Neural cell (in vitro differentiated cells): ENCODE measurements at regions not wholly inside any gene's neighbourhood (a gene's known extent, or its start where the extent isn't known, plus 50 kb on each side); places are given as distances from the start of the nearest gene placed in this dataset.

Experiments used
- CTCF ChIP-seq: fragments of 450-650 bp; IDR thresholded peaks from 2 replicates; pipeline ENCODE4 v1.5.1; 2014; ENCODE audit warnings: antibody characterized with exemption, mild to moderate bottlenecking, moderate library complexity; ENCODE audit not compliant: poor library complexity, severe bottlenecking
- EP300 ChIP-seq: fragments of 450-650 bp; conservative IDR thresholded peaks from 2 replicates; pipeline ENCODE4 v1.6.1; 2014; ENCODE audit warnings: antibody characterized with exemption, mild to moderate bottlenecking, moderate library complexity; ENCODE audit not compliant: poor library complexity, severe bottlenecking
- EZH2 ChIP-seq: fragments of 200-600, 300-800 bp; shearing (Covaris generic), sonication (generic); IDR thresholded peaks from 2 replicates; pipeline ENCODE4 v1.6.1; 2014; ENCODE audit warnings: antibody characterized with exemption, low read length, borderline replicate concordance, mild to moderate bottlenecking; ENCODE audit not compliant: insufficient read depth, poor library complexity, severe bottlenecking
- MXI1 ChIP-seq: fragments of 450-650 bp; conservative IDR thresholded peaks from 2 replicates; pipeline ENCODE4 v1.6.1; 2014; ENCODE audit warnings: antibody characterized with exemption, mild to moderate bottlenecking; ENCODE audit not compliant: poor library complexity, severe bottlenecking
- POLR2AphosphoS5 ChIP-seq: IDR thresholded peaks from 2 replicates; pipeline ENCODE4 v1.6.1; 2012
- RAD21 ChIP-seq: fragments of 450-650 bp; conservative IDR thresholded peaks from 2 replicates; pipeline ENCODE4 v1.6.1; 2014; ENCODE audit warnings: antibody characterized with exemption, mild to moderate bottlenecking, moderate library complexity
- SMC3 ChIP-seq: fragments of 450-650 bp; conservative IDR thresholded peaks from 2 replicates; pipeline ENCODE4 v1.6.1; 2014; ENCODE audit warnings: antibody characterized with exemption, mild to moderate bottlenecking, moderate library complexity; ENCODE audit not compliant: poor library complexity
- TAF1 ChIP-seq: IDR thresholded peaks from 2 replicates; pipeline ENCODE4 v1.6.1; 2012; ENCODE audit warnings: low read depth
- TF ChIP-seq, protein P1 (sequence below): IDR thresholded peaks from 2 replicates; pipeline ENCODE4 v1.6.1; 2012; ENCODE audit warnings: borderline replicate concordance

DNA sequence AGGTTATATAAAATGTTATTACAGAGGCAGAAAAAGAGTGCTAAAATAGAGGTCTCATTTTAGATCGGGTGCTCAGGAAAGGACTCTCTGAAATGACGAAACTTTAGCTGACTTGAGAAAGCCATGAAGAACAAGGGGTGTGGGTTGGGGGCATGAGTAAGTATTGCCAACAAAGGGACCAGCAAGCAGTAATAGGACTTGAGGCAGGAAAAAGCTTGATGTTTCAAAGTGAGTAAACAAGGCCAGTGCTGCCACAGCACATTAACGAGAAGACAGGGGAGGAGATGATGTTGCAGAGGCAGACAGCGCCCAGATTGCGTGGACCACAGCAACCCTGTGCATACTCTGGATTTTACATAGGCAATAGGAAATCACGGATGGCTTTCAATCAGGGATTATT, 318.8 kb downstream of the ZEB2 start:
- TF ChIP-seq RAD21, result no peak
- no peak for TF ChIP-seq TAF1
- TF ChIP-seq CTCF, result no peak
- no peak for TF ChIP-seq EP300
- TF ChIP-seq, protein P1, sequence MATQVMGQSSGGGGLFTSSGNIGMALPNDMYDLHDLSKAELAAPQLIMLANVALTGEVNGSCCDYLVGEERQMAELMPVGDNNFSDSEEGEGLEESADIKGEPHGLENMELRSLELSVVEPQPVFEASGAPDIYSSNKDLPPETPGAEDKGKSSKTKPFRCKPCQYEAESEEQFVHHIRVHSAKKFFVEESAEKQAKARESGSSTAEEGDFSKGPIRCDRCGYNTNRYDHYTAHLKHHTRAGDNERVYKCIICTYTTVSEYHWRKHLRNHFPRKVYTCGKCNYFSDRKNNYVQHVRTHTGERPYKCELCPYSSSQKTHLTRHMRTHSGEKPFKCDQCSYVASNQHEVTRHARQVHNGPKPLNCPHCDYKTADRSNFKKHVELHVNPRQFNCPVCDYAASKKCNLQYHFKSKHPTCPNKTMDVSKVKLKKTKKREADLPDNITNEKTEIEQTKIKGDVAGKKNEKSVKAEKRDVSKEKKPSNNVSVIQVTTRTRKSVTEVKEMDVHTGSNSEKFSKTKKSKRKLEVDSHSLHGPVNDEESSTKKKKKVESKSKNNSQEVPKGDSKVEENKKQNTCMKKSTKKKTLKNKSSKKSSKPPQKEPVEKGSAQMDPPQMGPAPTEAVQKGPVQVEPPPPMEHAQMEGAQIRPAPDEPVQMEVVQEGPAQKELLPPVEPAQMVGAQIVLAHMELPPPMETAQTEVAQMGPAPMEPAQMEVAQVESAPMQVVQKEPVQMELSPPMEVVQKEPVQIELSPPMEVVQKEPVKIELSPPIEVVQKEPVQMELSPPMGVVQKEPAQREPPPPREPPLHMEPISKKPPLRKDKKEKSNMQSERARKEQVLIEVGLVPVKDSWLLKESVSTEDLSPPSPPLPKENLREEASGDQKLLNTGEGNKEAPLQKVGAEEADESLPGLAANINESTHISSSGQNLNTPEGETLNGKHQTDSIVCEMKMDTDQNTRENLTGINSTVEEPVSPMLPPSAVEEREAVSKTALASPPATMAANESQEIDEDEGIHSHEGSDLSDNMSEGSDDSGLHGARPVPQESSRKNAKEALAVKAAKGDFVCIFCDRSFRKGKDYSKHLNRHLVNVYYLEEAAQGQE, result no peak
- TF ChIP-seq POLR2AphosphoS5, result no peak
- TF ChIP-seq MXI1, result no peak
- no peak for TF ChIP-seq SMC3
- no peak for TF ChIP-seq EZH2
